ENCODE measurements at regions not wholly inside any gene's neighbourhood (a gene's known extent, or its start where the extent isn't known, plus 50 kb on each side); places are given as distances from the start of the nearest gene placed in this dataset.
"Not testable (repeated sequence)": the region's sequence is repeated elsewhere in the genome, so short reads cannot be mapped to it uniquely, and the experiment has no call there.

GRCh38 chr9:81308404-81308803, 380.9 kb downstream of the TLE1 start:
- no peak overlapping the region for H3K9ac ChIP-seq (ENCODE audit: low read length)
- no peaks in the 10 kb centered on the region for H3K9me2 ChIP-seq (replicated peaks; ENCODE audit: insufficient read depth, low read length)
- H3K27ac ChIP-seq (ENCODE audit: low read depth, low read length), result no peak overlapping the region
- no peaks in the 10 kb centered on the region for H3F3A ChIP-seq (ENCODE audit: insufficient read depth)
- H2AFZ ChIP-seq (ENCODE audit: low read depth, low read length, severe bottlenecking), result no peak overlapping the region
- no peaks in the 10 kb centered on the region for H3K79me2 ChIP-seq (ENCODE audit: insufficient read depth, low read length)
- H3K4me3 ChIP-seq (ENCODE audit: insufficient read depth, low read length, poor library complexity, severe bottlenecking), result no peak overlapping the region
- H4K20me1 ChIP-seq (ENCODE audit: low read depth, low read length), result no peaks in the 10 kb centered on the region
- H3K9me3 ChIP-seq (ENCODE audit: insufficient read depth, low read length), result no peaks in the 10 kb centered on the region
- H3K27me3 ChIP-seq (ENCODE audit: low read length), result no peaks in the 10 kb centered on the region
- TF ChIP-seq CTCF (IDR thresholded peaks at IDR 0.05; ENCODE audit: insufficient read depth, low read length, poor library complexity, severe bottlenecking), result no peak
- TF ChIP-seq EZH2phosphoT487 (conservative IDR thresholded peaks at IDR 0.05; ENCODE audit: low read length), result no peak
- H3K4me2 ChIP-seq (ENCODE audit: low read depth, low read length, poor library complexity, severe bottlenecking), result no peak overlapping the region
- H3K36me3 ChIP-seq (ENCODE audit: low read length), result no peaks in the 10 kb centered on the region

GRCh38 chr9:81307791-81308190, 381.6 kb downstream of the TLE1 start:
- H3K9me3 ChIP-seq (ENCODE audit: insufficient read depth, low read length); H3K4me3 ChIP-seq (ENCODE audit: insufficient read depth, low read length, poor library complexity, severe bottlenecking); H3K79me2 ChIP-seq (ENCODE audit: insufficient read depth, low read length); H3K9ac ChIP-seq (ENCODE audit: low read length); H3K36me3 ChIP-seq (ENCODE audit: low read length); H3K27ac ChIP-seq (ENCODE audit: low read depth, low read length); H3K9me2 ChIP-seq (replicated peaks; ENCODE audit: insufficient read depth, low read length); H2AFZ ChIP-seq (ENCODE audit: low read depth, low read length, severe bottlenecking); H4K20me1 ChIP-seq (ENCODE audit: low read depth, low read length); H3K4me2 ChIP-seq (ENCODE audit: low read depth, low read length, poor library complexity, severe bottlenecking); H3K27me3 ChIP-seq (ENCODE audit: low read length); H3F3A ChIP-seq (ENCODE audit: insufficient read depth): not testable (repeated sequence)

GRCh38 chr9:81305561-81306182, 383.7 kb downstream of the TLE1 start:
- TF ChIP-seq CTCF (IDR thresholded peaks at IDR 0.05; ENCODE audit: insufficient read depth, low read length, poor library complexity, severe bottlenecking), result no peak
- no peak for TF ChIP-seq EZH2phosphoT487 (conservative IDR thresholded peaks at IDR 0.05; ENCODE audit: low read length)
- no peaks in the 10 kb centered on the region for H4K20me1 ChIP-seq (ENCODE audit: low read depth, low read length)
- no peaks in the 10 kb centered on the region for H3F3A ChIP-seq (ENCODE audit: insufficient read depth)
- no peak overlapping the region for H3K4me2 ChIP-seq (ENCODE audit: low read depth, low read length, poor library complexity, severe bottlenecking)
- no peak overlapping the region for H2AFZ ChIP-seq (ENCODE audit: low read depth, low read length, severe bottlenecking)
- H3K79me2 ChIP-seq (ENCODE audit: insufficient read depth, low read length), result no peaks in the 10 kb centered on the region
- no peak overlapping the region for H3K27ac ChIP-seq (ENCODE audit: low read depth, low read length)
- no peaks in the 10 kb centered on the region for H3K27me3 ChIP-seq (ENCODE audit: low read length)
- H3K4me3 ChIP-seq (ENCODE audit: insufficient read depth, low read length, poor library complexity, severe bottlenecking), result no peak overlapping the region
- no peaks in the 10 kb centered on the region for H3K9me3 ChIP-seq (ENCODE audit: insufficient read depth, low read length)
- no peaks in the 10 kb centered on the region for H3K36me3 ChIP-seq (ENCODE audit: low read length)
- no peaks in the 10 kb centered on the region for H3K9me2 ChIP-seq (replicated peaks; ENCODE audit: insufficient read depth, low read length)
- no peak overlapping the region for H3K9ac ChIP-seq (ENCODE audit: low read length)

- H3K36me3 ChIP-seq (ENCODE audit: low read length), result no peaks in the 10 kb centered on the region
- no peak overlapping the region for H3K27ac ChIP-seq (ENCODE audit: low read depth, low read length)
- H4K20me1 ChIP-seq (ENCODE audit: low read depth, low read length), result no peaks in the 10 kb centered on the region
- H3K4me2 ChIP-seq (ENCODE audit: low read depth, low read length, poor library complexity, severe bottlenecking), result no peak overlapping the region
- H2AFZ ChIP-seq (ENCODE audit: low read depth, low read length, severe bottlenecking), result no peak overlapping the region
- H3K4me3 ChIP-seq (ENCODE audit: insufficient read depth, low read length, poor library complexity, severe bottlenecking), result no peak overlapping the region
- H3K79me2 ChIP-seq (ENCODE audit: insufficient read depth, low read length), result no peaks in the 10 kb centered on the region
- no peaks in the 10 kb centered on the region for H3K9me2 ChIP-seq (replicated peaks; ENCODE audit: insufficient read depth, low read length)
- TF ChIP-seq CTCF (IDR thresholded peaks at IDR 0.05; ENCODE audit: insufficient read depth, low read length, poor library complexity, severe bottlenecking), result no peak
- no peak for TF ChIP-seq EZH2phosphoT487 (conservative IDR thresholded peaks at IDR 0.05; ENCODE audit: low read length)
- no peaks in the 10 kb centered on the region for H3K9me3 ChIP-seq (ENCODE audit: insufficient read depth, low read length)
- no peak overlapping the region for H3K9ac ChIP-seq (ENCODE audit: low read length)
- H3F3A ChIP-seq (ENCODE audit: insufficient read depth), result no peaks in the 10 kb centered on the region
- no peaks in the 10 kb centered on the region for H3K27me3 ChIP-seq (ENCODE audit: low read length)
Observed at GRCh38 chr9:81303658-81304057, 385.7 kb downstream of the TLE1 start.
